ENCODE measurements at regions not wholly inside any gene's neighbourhood (a gene's known extent, or its start where the extent isn't known, plus 50 kb on each side); places are given as distances from the start of the nearest gene placed in this dataset.

DNA sequence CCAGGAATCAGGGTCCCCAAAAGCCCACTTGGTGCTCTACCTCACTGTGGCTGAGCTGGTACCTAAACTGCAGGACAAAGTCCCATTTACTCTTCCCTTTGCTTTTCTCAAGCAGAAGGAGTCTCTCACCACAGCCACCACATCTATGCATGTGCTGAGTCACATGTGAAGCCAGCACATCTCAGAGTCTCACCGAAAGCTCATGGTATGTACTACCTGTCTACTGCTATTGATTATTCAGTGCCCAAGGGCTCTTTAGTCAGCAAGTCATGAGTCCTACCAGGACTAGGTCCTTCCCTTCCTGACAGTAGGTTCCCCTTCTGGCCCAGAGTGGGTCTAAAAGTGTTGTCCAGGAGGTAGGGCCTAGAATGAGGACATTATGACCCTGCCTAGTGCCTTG, 130.7 kb upstream of the NTRK2 start:
- H3K79me1 ChIP-seq (ENCODE audit: low read depth in 1 of 2, low read length in 2 of 2), result no peaks in the 10 kb centered on the region
- TF ChIP-seq MXI1 (IDR thresholded peaks at IDR 0.05; ENCODE audit: borderline replicate concordance, low read depth, low read length) (no peak), RAD21 (IDR thresholded peaks at IDR 0.05; ENCODE audit: low read length) (no peak), RFX5 (IDR thresholded peaks at IDR 0.05; ENCODE audit: low read depth, low read length) (no peak), MAFK (IDR thresholded peaks at IDR 0.05; ENCODE audit: low read depth, low read length) (no peak), CHD1 (IDR thresholded peaks at IDR 0.05; ENCODE audit: low read depth, low read length) (no peak), BHLHE40 (IDR thresholded peaks at IDR 0.05; ENCODE audit: low read depth, low read length) (no peak), RCOR1 (IDR thresholded peaks at IDR 0.05; ENCODE audit: insufficient replicate concordance, low read length) (no peak)
- TF ChIP-seq, protein P1, sequence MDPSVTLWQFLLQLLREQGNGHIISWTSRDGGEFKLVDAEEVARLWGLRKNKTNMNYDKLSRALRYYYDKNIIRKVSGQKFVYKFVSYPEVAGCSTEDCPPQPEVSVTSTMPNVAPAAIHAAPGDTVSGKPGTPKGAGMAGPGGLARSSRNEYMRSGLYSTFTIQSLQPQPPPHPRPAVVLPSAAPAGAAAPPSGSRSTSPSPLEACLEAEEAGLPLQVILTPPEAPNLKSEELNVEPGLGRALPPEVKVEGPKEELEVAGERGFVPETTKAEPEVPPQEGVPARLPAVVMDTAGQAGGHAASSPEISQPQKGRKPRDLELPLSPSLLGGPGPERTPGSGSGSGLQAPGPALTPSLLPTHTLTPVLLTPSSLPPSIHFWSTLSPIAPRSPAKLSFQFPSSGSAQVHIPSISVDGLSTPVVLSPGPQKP (IDR thresholded peaks at IDR 0.05; ENCODE audit: borderline replicate concordance, low read depth, low read length), result no peak
- TF ChIP-seq, protein P2, sequence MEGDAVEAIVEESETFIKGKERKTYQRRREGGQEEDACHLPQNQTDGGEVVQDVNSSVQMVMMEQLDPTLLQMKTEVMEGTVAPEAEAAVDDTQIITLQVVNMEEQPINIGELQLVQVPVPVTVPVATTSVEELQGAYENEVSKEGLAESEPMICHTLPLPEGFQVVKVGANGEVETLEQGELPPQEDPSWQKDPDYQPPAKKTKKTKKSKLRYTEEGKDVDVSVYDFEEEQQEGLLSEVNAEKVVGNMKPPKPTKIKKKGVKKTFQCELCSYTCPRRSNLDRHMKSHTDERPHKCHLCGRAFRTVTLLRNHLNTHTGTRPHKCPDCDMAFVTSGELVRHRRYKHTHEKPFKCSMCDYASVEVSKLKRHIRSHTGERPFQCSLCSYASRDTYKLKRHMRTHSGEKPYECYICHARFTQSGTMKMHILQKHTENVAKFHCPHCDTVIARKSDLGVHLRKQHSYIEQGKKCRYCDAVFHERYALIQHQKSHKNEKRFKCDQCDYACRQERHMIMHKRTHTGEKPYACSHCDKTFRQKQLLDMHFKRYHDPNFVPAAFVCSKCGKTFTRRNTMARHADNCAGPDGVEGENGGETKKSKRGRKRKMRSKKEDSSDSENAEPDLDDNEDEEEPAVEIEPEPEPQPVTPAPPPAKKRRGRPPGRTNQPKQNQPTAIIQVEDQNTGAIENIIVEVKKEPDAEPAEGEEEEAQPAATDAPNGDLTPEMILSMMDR (conservative IDR thresholded peaks at IDR 0.05; ENCODE audit: low read depth, low read length), result no peak
- H3K9ac ChIP-seq (ENCODE audit: low read depth, low read length), result no peak overlapping the region
- DNase-seq (no peak), ATAC-seq (ENCODE audit: low read depth) (no peak)
- H2BK120ac ChIP-seq (ENCODE audit: low read depth, low read length), result no peak overlapping the region
- H2AFZ ChIP-seq (replicated peaks; ENCODE audit: low read length, poor library complexity), result no peak overlapping the region
- H3K9me1 ChIP-seq (ENCODE audit: insufficient read depth, low read length), result no peaks in the 10 kb centered on the region
- ChIA-PET CTCF (no interaction called here), POLR2A (ENCODE audit: unreplicated experiment) (no interaction called here)
- H3K4ac ChIP-seq (ENCODE audit: low read depth, low read length), result no peak overlapping the region
- in situ Hi-C loops (cut with MboI; ENCODE audit: low sequenced_read_pairs) (no loop called here), dilution Hi-C loops (cut with HindIII; ENCODE audit: low sequenced_read_pairs, unreplicated experiment) (no loop called here), intact Hi-C loops (cut with micrococcal nuclease) (no loop called here)
- no peaks in the 10 kb centered on the region for H3K27me3 ChIP-seq (ENCODE audit: control insufficient read depth, insufficient read depth, low read length)
- H4K5ac ChIP-seq (ENCODE audit: low read depth, low read length), result no peak overlapping the region
- H2BK15ac ChIP-seq (ENCODE audit: low read depth, low read length), result no peak overlapping the region
- no TSS peak for BruUV-seq (replicated peaks)
- H3K4me2 ChIP-seq (ENCODE audit: low read depth, low read length), result no peak overlapping the region
- H3K23ac ChIP-seq (ENCODE audit: low read depth, low read length), result no peak overlapping the region
- no peaks in the 10 kb centered on the region for H3K36me3 ChIP-seq (ENCODE audit: control insufficient read depth, insufficient read depth, low read length)
- H4K8ac ChIP-seq (ENCODE audit: low read depth in 2 of 2, low read length in 2 of 2), result no peak overlapping the region
- H2BK5ac ChIP-seq (ENCODE audit: low read depth, low read length, poor library complexity, severe bottlenecking), result no peak overlapping the region
- H3K4me3 ChIP-seq (ENCODE audit: insufficient read depth, low read depth, low read length), result no peak overlapping the region
- no peaks in the 10 kb centered on the region for H3K4me1 ChIP-seq (ENCODE audit: control insufficient read depth, insufficient read depth, low read length)
- no peaks in the 10 kb centered on the region for H4K20me1 ChIP-seq (ENCODE audit: insufficient read depth, low read length)
- H2AK5ac ChIP-seq (ENCODE audit: low read depth, low read length), result no peak overlapping the region
- H3K27ac ChIP-seq (ENCODE audit: insufficient read depth, low read length), result no peak overlapping the region
- H3K14ac ChIP-seq (replicated peaks; ENCODE audit: low read depth, low read length), result no peak overlapping the region
- no CpG with 5 or more reads among the region's 1 CpG for WGBS, 2 experiments (ENCODE audit: extremely low coverage in 2 of 2, insufficient read length in 1 of 2)
- no peak overlapping the region for H4K91ac ChIP-seq (ENCODE audit: insufficient read depth, low read depth, low read length)
- H3K18ac ChIP-seq (ENCODE audit: low read depth, low read length), result no peak overlapping the region
- H3K9me3 ChIP-seq (ENCODE audit: control insufficient read depth, insufficient read depth, low read length), result peaks cover 9% of the 10 kb centered on the region
- no peak overlapping the region for H2AK9ac ChIP-seq (replicated peaks; ENCODE audit: low read depth, low read length, poor library complexity)
- H2BK20ac ChIP-seq (ENCODE audit: low read depth, low read length), result no peak overlapping the region
- H3K56ac ChIP-seq (ENCODE audit: extremely low read depth, insufficient read depth, low read length), result no peak overlapping the region

Measured in IMR-90 (cell line).